ENCODE measurements at regions not wholly inside any gene's neighbourhood (a gene's known extent, or its start where the extent isn't known, plus 50 kb on each side); places are given as distances from the start of the nearest gene placed in this dataset.

- no CpG with 5 or more reads among the region's 5 CpGs for WGBS, 2 experiments (ENCODE audit: extremely low coverage in 2 of 2, insufficient read length in 1 of 2)
- Histone ChIP-seq H3K4me3 (ENCODE audit: insufficient read depth, low read depth, low read length) (no peak overlapping the region), H4K20me1 (ENCODE audit: insufficient read depth, low read length) (no peaks in the 10 kb centered on the region), H2BK5ac (ENCODE audit: low read depth, low read length, poor library complexity, severe bottlenecking) (no peak overlapping the region), H3K18ac (ENCODE audit: low read depth, low read length) (no peak overlapping the region), H3K27me3 (ENCODE audit: control insufficient read depth, insufficient read depth, low read length) (no peaks in the 10 kb centered on the region), H2BK120ac (ENCODE audit: low read depth, low read length) (no peak overlapping the region), H2BK20ac (ENCODE audit: low read depth, low read length) (no peak overlapping the region), H4K8ac (ENCODE audit: low read depth in 2 of 2, low read length in 2 of 2) (no peak overlapping the region), H3K79me1 (ENCODE audit: low read depth in 1 of 2, low read length in 2 of 2) (no peaks in the 10 kb centered on the region), H2AK9ac (replicated peaks; ENCODE audit: low read depth, low read length, poor library complexity) (no peak overlapping the region), H3K23ac (ENCODE audit: low read depth, low read length) (no peak overlapping the region), H3K4me1 (ENCODE audit: control insufficient read depth, insufficient read depth, low read length) (no peaks in the 10 kb centered on the region), H4K5ac (ENCODE audit: low read depth, low read length) (no peak overlapping the region), H4K91ac (ENCODE audit: insufficient read depth, low read depth, low read length) (no peak overlapping the region), H2AFZ (replicated peaks; ENCODE audit: low read length, poor library complexity) (no peak overlapping the region), H2AK5ac (ENCODE audit: low read depth, low read length) (no peak overlapping the region), H3K14ac (replicated peaks; ENCODE audit: low read depth, low read length) (no peak overlapping the region), H3K4me2 (ENCODE audit: low read depth, low read length) (no peak overlapping the region), H3K9me1 (ENCODE audit: insufficient read depth, low read length) (no peaks in the 10 kb centered on the region), H3K9me3 (ENCODE audit: control insufficient read depth, insufficient read depth, low read length) (no peaks in the 10 kb centered on the region), H2BK15ac (ENCODE audit: low read depth, low read length) (no peak overlapping the region), H3K36me3 (ENCODE audit: control insufficient read depth, insufficient read depth, low read length) (no peaks in the 10 kb centered on the region), H3K9ac (ENCODE audit: low read depth, low read length) (no peak overlapping the region), H3K27ac (ENCODE audit: insufficient read depth, low read length) (no peak overlapping the region), H3K4ac (ENCODE audit: low read depth, low read length) (no peak overlapping the region), H3K56ac (ENCODE audit: extremely low read depth, insufficient read depth, low read length) (no peak overlapping the region)
- intact Hi-C loops (cut with micrococcal nuclease) (no loop called here), dilution Hi-C loops (cut with HindIII; ENCODE audit: low sequenced_read_pairs, unreplicated experiment) (no loop called here), in situ Hi-C loops (cut with MboI; ENCODE audit: low sequenced_read_pairs) (no loop called here)
- CTCF ChIA-PET: interaction anchor here (0.6 to 1.4 kb wide), 2 partner anchors 12 to 89 kb away, joined by 4 to 5 read pairs; no protein-coding TSS in a partner anchor
- no peak for DNase-seq
- TF ChIP-seq MXI1 (IDR thresholded peaks at IDR 0.05; ENCODE audit: borderline replicate concordance, low read depth, low read length): no peak
- TF ChIP-seq NFE2L2 (IDR thresholded peaks at IDR 0.05; ENCODE audit: low read depth, low read length): no peak
- no peak for TF ChIP-seq POLR2A (IDR thresholded peaks at IDR 0.05; ENCODE audit: low read depth, low read length)
- TF ChIP-seq CTCF (conservative IDR thresholded peaks at IDR 0.05; ENCODE audit: low read depth, low read length): no peak
- no peak for TF ChIP-seq MAFK (IDR thresholded peaks at IDR 0.05; ENCODE audit: low read depth, low read length)
- no peak for TF ChIP-seq ELK1 (IDR thresholded peaks at IDR 0.05; ENCODE audit: borderline replicate concordance, low read depth, low read length)
- TF ChIP-seq SMC3 (IDR thresholded peaks at IDR 0.05; ENCODE audit: low read depth, low read length): no peak
- TF ChIP-seq RCOR1 (IDR thresholded peaks at IDR 0.05; ENCODE audit: insufficient replicate concordance, low read length): no peak
- no peak for TF ChIP-seq BHLHE40 (IDR thresholded peaks at IDR 0.05; ENCODE audit: low read depth, low read length)
- no peak for TF ChIP-seq USF2 (IDR thresholded peaks at IDR 0.05; ENCODE audit: low read depth, low read length)
- ATAC-seq (ENCODE audit: low read depth): no peak
- BruUV-seq (replicated peaks): no TSS peak
- POLR2A ChIA-PET (ENCODE audit: unreplicated experiment): no interaction called here
Observed at GRCh38 chr7:110421490-110422241, 669.3 kb upstream of the LRRN3 start.
